Gastrocnemius medialis (tissue), 4 donors: ENCODE measurements at regions not wholly inside any gene's neighbourhood (a gene's known extent, or its start where the extent isn't known, plus 50 kb on each side); places are given as distances from the start of the nearest gene placed in this dataset.
A peak's percentile ranks its signal among the peaks of the same experiment; 100 is the strongest.

Experiments used
- ATAC-seq, 2 donors: fragments of 150-250 bp; one replicate each; pipeline ENCODE4 v1.9.1; 2016
- DNase-seq, 2 donors: peaks; one replicate each; pipeline ENCODE4 v3.0.0-alpha.2; 2019
- H3K27ac ChIP-seq, 4 donors: fragments of 200-600 bp; sonication (generic); 1 replicate in 1 of 4; 2 replicates in 3 of 4; pipeline ENCODE4 v1.5.1; 2016 to 2018; ENCODE audit warnings: mild to moderate bottlenecking in 2 of 4, moderate library complexity in 1 of 4
- H3K27me3 ChIP-seq, 3 donors: fragments of 200-600 bp; sonication (generic) in 2 of 3; 1 replicate in 1 of 3; 2 replicates in 2 of 3; pipeline versions ENCODE4 v1.5.1 to v1.6.0; 2016 to 2019; ENCODE audit warnings: mild to moderate bottlenecking in 1 of 3, moderate library complexity in 1 of 3
- H3K36me3 ChIP-seq, 2 donors: fragments of 200-600 bp; sonication (generic) in 1 of 2; one replicate each; pipeline ENCODE4 v1.5.1; 2017 to 2018
- H3K4me1 ChIP-seq, 2 donors: fragments of 200-600 bp; sonication (generic) in 1 of 2; one replicate each; pipeline ENCODE4 v1.5.1; 2016 to 2017; ENCODE audit warnings: mild to moderate bottlenecking in 2 of 2
- H3K4me3 ChIP-seq, 4 donors: fragments of 200-600 bp; sonication (generic) in 3 of 4; 1 replicate in 1 of 4; 2 replicates in 3 of 4; pipeline ENCODE4 v1.5.1; 2016 to 2019; ENCODE audit warnings: mild to moderate bottlenecking in 2 of 4
- H3K9me3 ChIP-seq, 3 donors: fragments of 200-600 bp; sonication (generic) in 2 of 3; 1 replicate in 1 of 3; 2 replicates in 2 of 3; pipeline ENCODE4 v1.5.1; 2016 to 2019
- CTCF ChIP-seq, 5 experiments: fragments of 450-650 bp in 3 of 5; fragments of 200-600 bp in 2 of 5; sonication (generic) in 2 of 5; IDR thresholded peaks in 4 of 5; conservative IDR thresholded peaks in 1 of 5; 1 replicate in 4 of 5; 2 replicates in 1 of 5; pipeline ENCODE4 v1.5.1; 2016 to 2019; ENCODE audit warnings: antibody characterized with exemption in 5 of 5, mild to moderate bottlenecking in 3 of 5, moderate library complexity in 3 of 5
- POLR2A ChIP-seq, 2 donors: fragments of 450-650 bp; IDR thresholded peaks; one replicate each; pipeline ENCODE4 v1.6.1; 2017; ENCODE audit warnings: antibody characterized with exemption in 2 of 2, mild to moderate bottlenecking in 2 of 2, moderate library complexity in 2 of 2
- in situ Hi-C, 4 donors: fragments of 200-750 bp; cut with MboI; loops; one replicate each; pipeline versions ENCODE4 v1.15.0 to v1.8.0; 2017; ENCODE audit warnings: low sequenced_read_pairs in 4 of 4
- intact Hi-C: fragments of 100-400 bp; cut with DNase I; formaldehyde crosslinking; loops from one replicate; pipeline ENCODE4 v1.15.1; 2023; ENCODE audit warnings: low total_unique reads

- DNase-seq, result no peak
- Histone ChIP-seq H3K4me3 (peak overlapping the region; percentile 23 to 53 (median 34)), H3K27ac (peak overlapping the region; percentile 33 to 73 (median 58)), H3K36me3 (no peaks in the 10 kb centered on the region), H3K27me3 (no peaks in the 10 kb centered on the region), H3K9me3 (no peaks in the 10 kb centered on the region), H3K4me1 (peaks cover 8 to 25% of the 10 kb centered on the region in 2 donors)
- intact Hi-C loops, result loop anchor here (5.0 kb wide), 1 partner anchor 165 kb away; the partner anchor contains the start of gene MAF
- in situ Hi-C loops, result no loop called here
- ATAC-seq, result peak in 1 of 2 donors; percentile 24
- TF ChIP-seq POLR2A (IDR thresholded peaks at IDR 0.05) (no peak), CTCF (IDR thresholded peaks at IDR 0.05 in 4 of 5, conservative IDR thresholded peaks at IDR 0.05 in 1 of 5) (no peak)
Observed at GRCh38 chr16:79767421-79768275, 167.1 kb upstream of the MAF start.

GRCh38 chr16:79765901-79766394 lies 165.4 kb upstream of the MAF start:
- ATAC-seq, result no peak
- in situ Hi-C loops (no loop called here), intact Hi-C loops (loop anchor here (5.0 kb wide), 1 partner anchor 164 kb away; the partner anchor contains the start of gene MAF)

DNA sequence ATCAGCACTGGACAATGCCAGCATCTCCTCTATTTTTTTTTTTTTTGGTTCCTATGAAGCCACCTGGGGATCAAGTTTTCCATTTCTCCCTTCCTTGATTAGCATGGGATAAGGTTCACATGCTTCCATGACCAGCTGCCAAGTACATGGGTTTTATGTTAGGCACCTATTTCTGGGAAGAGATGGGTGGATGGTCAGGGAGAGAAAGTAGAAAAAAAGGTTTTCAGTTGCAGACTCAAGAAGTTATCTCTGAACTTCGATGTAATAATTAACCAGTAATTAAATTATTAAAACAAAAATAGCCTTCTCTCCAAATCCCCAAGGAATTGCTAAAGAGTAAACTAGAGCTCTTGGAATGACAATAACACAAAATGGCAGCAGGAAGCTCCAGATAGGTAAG lies 164.9 kb upstream of the MAF start:
- ATAC-seq, result no peak
- Histone ChIP-seq H3K27me3 (no peaks in the 10 kb centered on the region), H3K4me1 (peaks cover 8 to 19% of the 10 kb centered on the region in 2 donors), H3K36me3 (no peaks in the 10 kb centered on the region), H3K27ac (no peak overlapping the region), H3K9me3 (no peaks in the 10 kb centered on the region), H3K4me3 (no peak overlapping the region)
- intact Hi-C loops, result loop anchor here (5.0 kb wide), 1 partner anchor 163 kb away; the partner anchor contains the start of gene MAF
- DNase-seq, result no peak
- in situ Hi-C loops, result no loop called here
- TF ChIP-seq POLR2A (IDR thresholded peaks at IDR 0.05) (no peak), CTCF (IDR thresholded peaks at IDR 0.05 in 4 of 5, conservative IDR thresholded peaks at IDR 0.05 in 1 of 5) (no peak)

More at GRCh38 chr16:79765901-79766394, 165.4 kb upstream of the MAF start:
- no peaks in the 10 kb centered on the region for H3K9me3 ChIP-seq
- H3K27ac ChIP-seq, result no peak overlapping the region
- no peaks in the 10 kb centered on the region for H3K27me3 ChIP-seq
- peaks cover 8 to 21% of the 10 kb centered on the region in 2 donors for H3K4me1 ChIP-seq
- H3K36me3 ChIP-seq, result no peaks in the 10 kb centered on the region
- TF ChIP-seq POLR2A (IDR thresholded peaks at IDR 0.05) (no peak), CTCF (IDR thresholded peaks at IDR 0.05 in 4 of 5, conservative IDR thresholded peaks at IDR 0.05 in 1 of 5) (no peak)
- DNase-seq, result no peak
- no peak overlapping the region for H3K4me3 ChIP-seq

GRCh38 chr16:79764415-79765110 lies 164.0 kb upstream of the MAF start:
- no peak for TF ChIP-seq CTCF (IDR thresholded peaks at IDR 0.05 in 4 of 5, conservative IDR thresholded peaks at IDR 0.05 in 1 of 5)
- TF ChIP-seq POLR2A (IDR thresholded peaks at IDR 0.05), result no peak
- Histone ChIP-seq H3K27me3 (no peaks in the 10 kb centered on the region), H3K27ac (no peak overlapping the region), H3K4me1 (peaks cover 8 to 13% of the 10 kb centered on the region in 2 donors), H3K9me3 (no peaks in the 10 kb centered on the region), H3K36me3 (no peaks in the 10 kb centered on the region), H3K4me3 (no peak overlapping the region)
- ATAC-seq (no peak), DNase-seq (no peak)
- intact Hi-C loops (loop anchor here (5.0 kb wide), 1 partner anchor 162 kb away; the partner anchor contains the start of gene MAF), in situ Hi-C loops (no loop called here)
